ENCODE measurements at regions not wholly inside any gene's neighbourhood (a gene's known extent, or its start where the extent isn't known, plus 50 kb on each side); places are given as distances from the start of the nearest gene placed in this dataset.

GRCh38 chr1:193338194-193338593 is 151.8 kb upstream of the B3GALT2 start:
- DNase-seq (ENCODE audit: low spot score), result no peak

GRCh38 chr1:193335806-193336428 is 149.5 kb upstream of the B3GALT2 start:
- DNase-seq (ENCODE audit: low spot score), result no peak

DNA sequence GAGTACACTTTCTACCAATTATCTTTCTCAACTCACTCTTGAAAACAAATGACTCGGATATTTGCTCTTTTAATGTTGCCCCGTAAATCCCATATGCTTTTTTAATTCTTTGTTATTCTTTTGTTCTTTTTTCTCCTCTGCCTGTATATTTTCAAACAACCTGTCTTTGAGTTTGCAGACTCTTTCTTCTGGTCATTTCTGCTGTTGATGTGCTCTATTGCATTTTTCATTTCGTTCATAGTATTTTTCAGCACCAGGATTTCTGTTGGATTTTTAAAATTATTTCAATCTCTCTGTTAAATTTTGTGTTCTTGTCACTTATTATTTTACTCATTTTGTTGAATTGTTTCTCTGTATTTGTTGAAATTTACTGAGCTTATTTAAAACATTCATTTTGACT is 146.8 kb upstream of the B3GALT2 start:
- no peak for DNase-seq (ENCODE audit: low spot score)

DNA sequence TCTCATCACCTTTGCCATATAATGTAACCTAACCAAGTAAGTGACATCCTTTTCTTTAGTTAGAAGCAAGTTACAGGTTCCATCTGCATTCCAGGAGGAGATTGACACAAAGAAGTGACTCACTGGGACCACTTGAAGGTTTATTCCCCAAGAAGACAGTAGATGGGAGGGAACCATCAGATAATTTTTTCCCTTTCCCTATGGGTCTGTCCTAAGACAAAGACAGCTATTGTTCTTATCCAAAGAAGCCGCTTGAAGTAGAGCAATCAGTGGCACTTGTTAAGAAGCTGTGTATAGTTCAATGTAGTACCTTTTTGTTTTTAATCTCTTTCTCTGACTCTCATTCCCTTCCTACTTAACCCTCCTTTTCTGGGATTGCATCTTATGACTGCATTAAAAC is 139.9 kb upstream of the B3GALT2 start:
- DNase-seq (ENCODE audit: low spot score), result no peak

DNA sequence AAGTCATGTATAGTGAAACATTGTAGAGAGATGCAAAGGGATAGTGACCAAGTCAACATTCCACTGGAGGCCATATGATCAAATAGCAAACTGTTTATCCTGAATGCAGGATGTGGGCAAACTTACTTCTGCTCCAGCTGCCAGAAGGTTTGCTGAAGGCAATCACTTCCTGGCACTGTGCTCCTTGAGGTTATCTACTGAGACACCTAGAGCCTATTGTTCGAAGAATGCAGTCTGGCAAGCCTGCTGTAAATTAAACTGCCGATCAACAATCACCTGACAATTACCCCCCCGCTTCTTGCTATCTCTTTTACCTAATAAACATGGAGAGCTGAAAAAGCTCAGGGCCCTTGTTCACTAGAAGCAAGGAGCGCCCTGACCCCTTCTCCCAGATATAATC is 139.4 kb upstream of the B3GALT2 start:
- DNase-seq (ENCODE audit: low spot score), result no peak

DNA sequence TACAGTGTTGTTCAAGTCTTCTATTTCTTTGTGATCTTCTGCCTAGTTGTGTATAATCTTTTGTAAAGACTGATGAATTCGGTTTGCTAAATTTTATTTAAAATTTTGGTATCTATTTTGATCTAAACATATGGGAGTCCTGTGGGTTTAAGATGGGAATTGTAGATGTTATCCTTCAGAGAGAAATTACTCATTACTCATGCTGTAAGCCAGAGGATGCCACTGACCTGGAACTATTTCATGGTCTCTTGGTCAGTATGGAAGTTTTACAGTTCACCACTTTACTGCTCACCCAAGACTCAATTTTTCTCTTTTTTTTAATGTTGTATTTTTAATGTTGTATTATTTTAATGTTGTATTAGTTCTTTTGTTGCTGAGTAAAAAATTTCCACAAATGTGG is 138.6 kb upstream of the B3GALT2 start:
- DNase-seq (ENCODE audit: low spot score), result no peak

DNA sequence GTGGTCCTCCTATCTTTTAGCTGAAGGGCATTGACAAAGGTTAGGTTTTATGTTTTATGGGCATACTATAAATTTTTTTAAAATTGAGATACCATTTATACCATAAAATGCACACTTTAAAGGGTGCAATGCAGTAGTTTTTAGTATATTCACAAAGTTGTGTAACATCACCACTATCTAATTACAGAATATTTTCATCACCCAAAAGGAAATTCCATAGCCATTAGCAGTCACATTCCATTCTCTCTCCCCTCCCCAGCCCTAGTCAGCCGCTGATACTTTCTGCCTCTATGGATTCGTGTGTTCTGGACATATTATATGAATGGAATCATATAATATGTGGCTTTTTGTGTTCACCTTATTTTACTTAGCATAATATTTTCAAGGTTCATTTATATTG is 135.8 kb upstream of the B3GALT2 start:
- no peak for DNase-seq (ENCODE audit: low spot score)

DNA sequence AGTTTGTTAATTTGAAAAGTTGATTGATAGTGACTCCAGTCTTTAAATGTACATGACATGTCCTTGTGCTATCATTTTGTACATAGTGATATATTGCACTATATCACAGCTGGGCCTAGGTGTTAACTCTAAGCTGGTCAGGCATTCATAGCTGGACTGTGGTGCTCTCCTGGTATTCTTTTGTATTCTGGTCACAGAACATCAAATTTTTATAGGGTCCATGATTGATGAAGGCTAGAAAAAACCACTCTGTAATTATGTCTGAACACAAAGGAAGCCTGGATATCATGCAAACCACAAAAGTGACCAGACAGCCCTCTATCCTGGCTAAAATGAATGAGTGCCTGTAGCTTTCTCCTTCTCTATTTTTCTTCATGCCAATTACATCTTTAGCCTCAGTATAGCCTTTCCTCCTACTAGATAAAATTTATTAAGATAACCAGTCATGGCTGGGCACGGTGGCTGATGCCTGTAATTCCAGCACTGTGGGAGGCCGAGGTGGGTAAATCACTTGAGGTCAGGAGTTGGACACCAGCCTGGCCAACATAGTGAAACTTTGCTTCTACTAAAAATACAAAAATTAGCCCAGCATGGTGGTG is 134.9 kb upstream of the B3GALT2 start:
- no peak for DNase-seq (ENCODE audit: low spot score)

DNA sequence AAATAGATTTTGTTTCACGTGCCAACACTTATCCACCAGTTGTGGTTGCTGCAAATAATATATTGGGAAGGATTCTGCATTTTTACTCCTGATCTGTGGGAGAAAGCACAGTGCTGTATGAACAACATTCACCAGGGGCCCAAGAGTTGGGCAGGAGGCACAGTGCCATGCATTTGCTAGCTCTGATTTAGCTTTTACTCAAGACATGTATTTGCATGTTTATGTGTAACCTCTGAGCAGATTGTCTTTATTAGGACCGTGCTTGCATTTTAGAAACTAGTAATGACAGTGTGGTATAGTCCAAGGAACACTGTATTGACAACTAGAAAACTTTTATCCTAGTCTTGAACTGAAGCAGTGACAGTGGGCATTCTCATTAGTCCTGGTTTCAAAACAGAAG is 133.9 kb upstream of the B3GALT2 start:
- no peak for DNase-seq (ENCODE audit: low spot score)

GRCh38 chr1:193318347-193318746 is 131.9 kb upstream of the B3GALT2 start:
- no peak for DNase-seq (ENCODE audit: low spot score)

DNA sequence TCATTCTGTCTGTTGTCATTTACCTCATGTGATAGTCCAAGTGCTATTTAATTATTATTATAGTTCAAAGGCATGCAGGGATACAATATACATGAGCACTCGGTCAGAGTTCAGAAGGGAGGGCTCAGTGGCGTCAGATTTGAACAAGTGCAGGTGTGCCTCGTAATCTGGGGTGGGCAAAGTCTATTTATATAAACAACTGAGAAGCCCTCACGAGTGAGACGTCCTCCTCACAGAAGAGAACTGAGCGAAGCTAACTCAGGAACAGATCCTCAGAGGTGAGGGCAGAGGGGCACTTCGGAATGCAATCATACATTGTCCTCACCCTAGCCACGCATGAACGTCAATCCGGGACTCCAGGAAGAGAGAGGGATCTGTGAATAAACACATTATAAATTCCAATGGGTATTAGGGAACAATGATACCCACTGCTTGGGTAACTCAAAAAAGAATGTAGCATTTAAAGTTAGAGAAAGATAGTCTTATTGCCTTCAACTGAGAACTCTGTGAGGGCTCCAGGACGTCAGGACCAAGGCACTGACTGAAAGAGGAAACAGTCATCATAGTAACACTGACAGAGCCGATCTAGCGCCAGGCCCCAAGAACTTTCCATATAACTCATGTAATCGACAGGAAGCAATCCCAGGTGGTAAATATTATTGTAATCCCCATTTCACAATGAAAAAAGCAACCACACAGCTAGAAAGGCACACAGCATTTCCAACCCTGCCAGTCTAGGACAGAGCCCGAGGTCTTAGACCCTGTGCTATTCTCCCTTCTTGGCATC is 127.1 kb upstream of the B3GALT2 start:
- no peak for DNase-seq (ENCODE audit: low spot score)

- no peak for DNase-seq (ENCODE audit: low spot score)
Measured at GRCh38 chr1:193312432-193312831, 126.0 kb upstream of the B3GALT2 start.

- no peak for DNase-seq (ENCODE audit: low spot score)
Measured at GRCh38 chr1:193311226-193311948, 125.0 kb upstream of the B3GALT2 start.

DNA sequence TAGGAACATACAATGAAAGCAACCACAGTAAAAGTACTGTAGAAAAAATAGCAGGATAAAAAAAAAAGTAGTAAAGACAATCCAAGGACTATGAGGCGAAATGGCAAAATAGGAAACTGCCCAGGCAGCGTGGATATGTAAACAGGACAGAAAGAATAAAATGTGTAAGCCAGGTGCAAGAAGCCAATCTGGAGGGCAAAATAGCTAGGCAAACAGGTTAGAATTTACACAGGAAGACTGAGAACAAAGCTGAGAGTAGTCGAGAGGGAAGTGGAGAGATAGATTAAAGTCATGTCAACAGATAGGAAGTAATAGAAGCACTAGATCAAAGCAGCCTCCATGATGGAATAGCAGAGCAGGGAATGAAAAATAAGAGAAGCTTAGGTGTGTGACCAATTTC is 124.2 kb upstream of the B3GALT2 start:
- DNase-seq (ENCODE audit: low spot score), result no peak

GRCh38 chr1:193309936-193310475 is 123.6 kb upstream of the B3GALT2 start:
- no peak for DNase-seq (ENCODE audit: low spot score)

GRCh38 chr1:193308438-193308837 is 122.0 kb upstream of the B3GALT2 start:
- DNase-seq (ENCODE audit: low spot score), result no peak

GRCh38 chr1:193306430-193306829 is 120.0 kb upstream of the B3GALT2 start:
- DNase-seq (ENCODE audit: low spot score), result no peak
